Ammon's horn (tissue), 1 donor: ENCODE measurements at regions not wholly inside any gene's neighbourhood (a gene's known extent, or its start where the extent isn't known, plus 50 kb on each side); places are given as distances from the start of the nearest gene placed in this dataset.

ENCODE experiments used
- DNase-seq: peaks from one replicate; pipeline ENCODE4 v3.0.0-alpha.2; 2016; ENCODE audit warnings: low spot score

DNA sequence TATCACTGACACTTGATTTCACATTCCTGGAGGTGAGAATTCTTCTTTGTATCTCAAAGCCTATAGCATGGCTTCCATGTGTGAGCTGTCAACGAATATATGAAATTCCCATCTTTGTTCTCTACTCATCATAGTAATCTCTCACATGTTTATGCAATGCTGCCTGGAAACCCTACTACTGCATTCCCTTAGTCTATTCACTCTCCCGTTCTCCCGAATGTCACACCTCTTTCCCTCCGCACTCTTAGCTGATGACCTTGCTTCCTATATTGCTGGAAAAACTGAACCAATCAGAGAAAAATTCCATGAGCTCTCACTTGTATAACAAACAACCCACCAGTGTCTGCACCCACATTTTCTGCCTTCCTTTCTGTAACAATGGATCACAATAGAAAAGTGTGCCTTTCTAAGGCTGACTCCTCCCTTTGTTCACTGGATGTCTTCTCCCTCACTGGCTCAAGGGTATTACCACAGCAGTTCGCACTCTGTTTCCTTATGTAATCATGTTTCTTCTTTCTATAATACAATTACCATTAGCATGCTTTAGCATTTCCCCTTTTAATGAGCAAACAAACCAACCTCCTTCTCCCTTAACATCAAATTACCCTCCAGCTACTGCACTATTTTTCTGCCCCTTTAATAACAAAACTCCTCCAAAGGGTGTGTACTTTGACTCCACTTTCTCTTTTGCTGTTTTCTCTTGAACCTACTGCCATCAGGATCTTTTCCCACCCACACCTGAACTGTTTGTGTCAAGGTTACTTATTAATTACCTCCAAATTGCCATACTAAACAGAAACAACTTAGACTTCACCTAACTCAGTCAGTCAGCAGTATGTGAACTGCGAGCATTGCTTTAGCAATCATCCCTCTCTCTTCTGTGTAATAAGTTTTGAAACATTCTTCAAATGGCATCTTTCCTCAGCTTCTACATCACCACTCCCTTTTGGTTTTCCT is 63.9 kb upstream of the CCDC196 start:
- no peak for DNase-seq

DNA sequence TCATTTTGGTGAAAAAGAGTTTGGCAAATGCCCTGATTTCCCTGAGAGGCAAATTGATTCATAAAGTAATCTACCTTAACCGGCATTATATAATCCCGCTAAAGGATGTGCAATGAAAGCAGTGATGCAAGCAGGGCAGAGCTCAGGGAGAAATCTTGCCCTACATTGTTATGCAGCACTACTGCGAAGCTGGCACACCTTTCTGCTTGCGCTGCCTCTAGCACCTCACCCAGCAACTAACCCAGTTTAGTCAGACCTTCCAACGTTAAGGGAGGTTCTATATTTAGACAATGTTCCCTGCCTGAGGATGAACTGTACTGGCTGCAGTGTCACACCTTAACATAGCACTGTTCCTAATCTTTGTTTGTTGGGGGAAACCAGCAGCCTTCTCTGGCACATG is 60.8 kb upstream of the CCDC196 start:
- DNase-seq: no peak

DNA sequence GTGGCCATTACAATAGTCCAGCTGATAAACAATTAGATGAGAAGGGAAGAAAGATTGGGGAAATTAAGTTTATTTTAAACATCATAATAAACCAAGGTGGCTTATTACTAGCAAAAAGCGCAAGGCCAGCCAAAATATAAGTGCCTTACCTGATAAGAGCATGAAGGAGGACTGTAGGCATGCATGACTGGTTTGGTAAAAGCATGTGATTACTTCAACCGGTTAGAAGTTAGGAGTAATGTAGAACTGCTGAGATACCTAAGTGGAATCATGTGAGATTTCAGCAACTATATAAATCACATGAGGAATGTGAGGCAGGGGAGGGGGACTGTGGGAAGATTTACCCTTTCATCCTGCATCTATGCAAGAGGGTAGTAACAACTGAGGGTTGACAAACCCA is 59.7 kb upstream of the CCDC196 start:
- DNase-seq: no peak

DNA sequence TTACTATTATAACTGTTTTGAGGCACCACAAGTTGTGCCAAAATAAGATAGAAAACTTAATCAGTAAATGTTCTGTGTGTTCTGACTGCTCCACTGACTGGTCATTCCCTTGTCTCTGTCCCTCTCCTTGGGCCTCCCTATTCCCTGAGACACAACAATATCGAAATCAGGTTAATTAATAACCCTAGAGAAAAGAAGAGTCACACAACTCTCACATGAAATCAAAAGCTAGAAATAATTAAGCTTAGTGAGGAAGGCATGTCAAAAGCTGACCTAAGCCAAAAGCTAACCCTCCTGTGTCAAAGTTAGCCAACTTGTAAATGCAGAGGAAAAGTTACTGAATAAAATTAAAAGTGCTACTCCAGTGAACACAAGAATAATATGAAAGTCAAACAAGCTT is 53.8 kb upstream of the CCDC196 start:
- DNase-seq: no peak

DNA sequence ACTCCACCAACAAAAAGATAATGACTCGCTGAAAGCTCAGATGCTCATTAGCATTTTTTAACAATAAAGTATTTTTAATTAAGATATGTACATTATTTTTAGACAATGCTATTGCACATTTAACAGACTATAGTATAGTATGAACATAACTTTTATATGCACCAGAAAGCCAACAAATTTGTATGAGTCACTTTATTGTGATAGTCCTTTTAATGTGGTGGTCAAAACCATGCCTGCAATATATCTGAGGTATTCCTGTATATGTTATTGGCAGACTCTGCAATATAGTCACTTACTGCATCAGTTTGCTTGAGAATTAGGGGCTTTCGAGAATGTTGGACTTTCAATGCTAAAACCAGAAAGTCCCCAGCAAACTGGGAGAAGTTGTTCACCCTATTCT is 51.7 kb upstream of the CCDC196 start:
- DNase-seq: no peak

DNA sequence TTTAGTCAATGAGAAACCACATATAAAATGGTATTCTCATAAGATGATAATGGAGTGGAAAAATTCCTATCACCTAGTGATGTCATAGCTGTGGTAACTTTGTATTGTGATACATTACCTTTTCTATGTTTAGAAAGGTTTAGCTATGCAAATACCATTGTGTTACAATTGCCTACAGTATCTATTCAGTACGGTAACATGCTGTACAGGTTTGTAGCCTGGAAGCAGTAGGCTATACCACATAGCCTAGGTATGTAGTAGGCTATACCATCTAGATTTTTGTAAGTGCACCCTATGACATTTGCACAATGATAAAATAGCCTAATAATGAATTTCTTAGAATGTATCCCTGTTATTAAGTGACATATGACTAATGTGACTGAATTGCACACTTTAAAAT is 50.5 kb upstream of the CCDC196 start:
- DNase-seq: no peak
